Thyroid gland (tissue), 4 donors: ENCODE measurements at regions not wholly inside any gene's neighbourhood (a gene's known extent, or its start where the extent isn't known, plus 50 kb on each side); places are given as distances from the start of the nearest gene placed in this dataset.

ENCODE experiments used
- DNase-seq, 2 donors: peaks; one replicate each; pipeline ENCODE4 v3.0.0-alpha.2; 2019
- H3K27ac ChIP-seq, 3 donors: fragments of 200-600 bp; sonication (generic); 1 replicate in 2 of 3; 2 replicates in 1 of 3; pipeline ENCODE4 v1.5.1; 2016 to 2019; ENCODE audit warnings: mild to moderate bottlenecking in 1 of 3, moderate library complexity in 1 of 3
- H3K27me3 ChIP-seq: fragments of 200-600 bp; sonication (generic); one replicate; pipeline ENCODE4 v1.5.1; 2019
- H3K36me3 ChIP-seq, 2 donors: fragments of 200-600 bp; sonication (generic); one replicate each; pipeline ENCODE4 v1.5.1; 2016 to 2019
- H3K4me1 ChIP-seq, 2 donors: fragments of 200-600 bp; sonication (generic); one replicate each; pipeline ENCODE4 v1.5.1; 2017 to 2019
- H3K4me3 ChIP-seq, 3 donors: fragments of 200-600 bp; sonication (generic); replicated peaks in 1 of 3; 1 replicate in 2 of 3; 2 replicates in 1 of 3; pipeline ENCODE4 v1.5.1; 2016; ENCODE audit warnings: mild to moderate bottlenecking in 1 of 3
- H3K9me3 ChIP-seq: fragments of 200-600 bp; sonication (generic); one replicate; pipeline ENCODE4 v1.5.1; 2017
- CTCF ChIP-seq, 6 experiments: fragments of 200-600 bp in 3 of 6; fragments of 450-650 bp in 3 of 6; sonication (generic) in 3 of 6; IDR thresholded peaks; one replicate each; pipeline ENCODE4 v1.5.1; 2016 to 2019; ENCODE audit warnings: antibody characterized with exemption in 6 of 6, mild to moderate bottlenecking in 2 of 6, inconsistent platforms in 1 of 6, moderate library complexity in 1 of 6
- POLR2A ChIP-seq, 2 donors: fragments of 450-650 bp; IDR thresholded peaks; one replicate each; pipeline ENCODE4 v1.6.1; 2017; ENCODE audit warnings: antibody characterized with exemption in 2 of 2, mild to moderate bottlenecking in 2 of 2, moderate library complexity in 1 of 2
- WGBS, 2 donors: methylation state at CpG; one replicate each; pipeline ENCODE4 v1.1.5; 2017; 5-methylcytosine and 5-hydroxymethylcytosine counted together
- intact Hi-C: fragments of 100-400 bp; cut with DNase I; formaldehyde crosslinking; loops from one replicate; pipeline ENCODE4 v1.15.1; 2023

GRCh38 chr9:71479621-71480020 lies 288.7 kb downstream of the CEMIP2 start:
- intact Hi-C loops = no loop called here
- no peak for DNase-seq
- no peaks in the 10 kb centered on the region for H3K4me1 ChIP-seq
- no peak overlapping the region for H3K4me3 ChIP-seq
- H3K27ac ChIP-seq = no peak overlapping the region
- H3K36me3 ChIP-seq = no peaks in the 10 kb centered on the region
- WGBS, 2 donors = 83 to 87% methylated on average over 4 of the region's 4 CpGs
- no peaks in the 10 kb centered on the region for H3K27me3 ChIP-seq
- no peak for TF ChIP-seq CTCF (IDR thresholded peaks at IDR 0.05)
- no peak for TF ChIP-seq POLR2A (IDR thresholded peaks at IDR 0.05)
- no peaks in the 10 kb centered on the region for H3K9me3 ChIP-seq

- intact Hi-C loops = no loop called here
These were observed 295.9 kb downstream of the CEMIP2 start for GRCh38 chr9:71472400-71472799.

DNA sequence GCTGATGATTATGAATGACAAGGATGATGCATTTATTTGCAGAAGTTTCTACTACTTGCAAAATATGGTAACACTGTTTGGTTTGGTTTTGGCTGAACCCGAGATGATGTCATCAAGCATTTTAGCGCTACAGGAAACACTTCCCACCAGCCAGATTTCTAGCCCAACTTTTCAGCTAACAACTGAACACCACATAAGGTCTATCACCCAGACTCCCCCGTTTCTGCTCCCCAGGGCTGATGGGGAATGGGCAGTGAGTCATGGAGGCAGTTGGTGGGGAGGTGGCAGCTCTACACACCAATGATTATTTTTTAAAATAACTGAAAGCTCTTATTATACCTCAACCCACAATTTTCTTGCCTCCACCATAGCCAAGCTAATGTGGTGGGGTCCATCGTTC lies 302.9 kb downstream of the CEMIP2 start:
- intact Hi-C loops = no loop called here
- no peak overlapping the region for H3K4me3 ChIP-seq
- H3K9me3 ChIP-seq = no peaks in the 10 kb centered on the region
- H3K4me1 ChIP-seq = no peaks in the 10 kb centered on the region
- WGBS, 2 donors = 76 to 85% methylated on average over 4 of the region's 4 CpGs
- no peak for DNase-seq
- no peak for TF ChIP-seq CTCF (IDR thresholded peaks at IDR 0.05)
- no peak for TF ChIP-seq POLR2A (IDR thresholded peaks at IDR 0.05)
- H3K27ac ChIP-seq = no peak overlapping the region
- no peaks in the 10 kb centered on the region for H3K36me3 ChIP-seq
- no peaks in the 10 kb centered on the region for H3K27me3 ChIP-seq

More at GRCh38 chr9:71472400-71472799, 295.9 kb downstream of the CEMIP2 start:
- Histone ChIP-seq H3K27ac (no peak overlapping the region), H3K36me3 (no peaks in the 10 kb centered on the region), H3K4me1 (no peaks in the 10 kb centered on the region), H3K4me3 (no peak overlapping the region), H3K27me3 (no peaks in the 10 kb centered on the region), H3K9me3 (no peaks in the 10 kb centered on the region)
- WGBS, 2 donors = 27% methylated on average over 3 of the region's 3 CpGs
- TF ChIP-seq CTCF (IDR thresholded peaks at IDR 0.05) (no peak), POLR2A (IDR thresholded peaks at IDR 0.05) (no peak)
- DNase-seq = no peak

DNA sequence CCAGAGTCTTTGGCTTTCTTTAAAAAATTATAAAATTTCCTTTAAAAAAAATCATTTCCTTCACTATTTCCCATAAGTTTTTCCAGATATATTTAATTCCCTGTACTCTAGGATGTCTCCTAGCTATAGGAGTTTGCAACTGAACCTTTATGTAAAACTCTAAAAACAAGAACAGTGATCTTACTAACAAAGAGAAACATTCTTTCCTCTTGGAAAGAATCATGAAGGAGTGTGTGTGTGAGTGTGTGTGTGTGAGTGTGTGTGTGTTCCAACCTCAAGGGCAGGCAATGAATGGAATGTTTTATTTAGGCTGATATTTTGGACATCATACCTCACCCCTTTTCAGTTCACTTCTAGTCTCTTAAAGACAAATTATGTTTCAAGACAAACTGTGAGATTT lies 309.2 kb downstream of the CEMIP2 start:
- TF ChIP-seq POLR2A (IDR thresholded peaks at IDR 0.05) (no peak), CTCF (IDR thresholded peaks at IDR 0.05) (no peak)
- Histone ChIP-seq H3K36me3 (no peaks in the 10 kb centered on the region), H3K9me3 (no peaks in the 10 kb centered on the region), H3K27ac (no peak overlapping the region), H3K4me1 (no peaks in the 10 kb centered on the region), H3K4me3 (no peak overlapping the region), H3K27me3 (no peaks in the 10 kb centered on the region)
- intact Hi-C loops = no loop called here
- no peak for DNase-seq

DNA sequence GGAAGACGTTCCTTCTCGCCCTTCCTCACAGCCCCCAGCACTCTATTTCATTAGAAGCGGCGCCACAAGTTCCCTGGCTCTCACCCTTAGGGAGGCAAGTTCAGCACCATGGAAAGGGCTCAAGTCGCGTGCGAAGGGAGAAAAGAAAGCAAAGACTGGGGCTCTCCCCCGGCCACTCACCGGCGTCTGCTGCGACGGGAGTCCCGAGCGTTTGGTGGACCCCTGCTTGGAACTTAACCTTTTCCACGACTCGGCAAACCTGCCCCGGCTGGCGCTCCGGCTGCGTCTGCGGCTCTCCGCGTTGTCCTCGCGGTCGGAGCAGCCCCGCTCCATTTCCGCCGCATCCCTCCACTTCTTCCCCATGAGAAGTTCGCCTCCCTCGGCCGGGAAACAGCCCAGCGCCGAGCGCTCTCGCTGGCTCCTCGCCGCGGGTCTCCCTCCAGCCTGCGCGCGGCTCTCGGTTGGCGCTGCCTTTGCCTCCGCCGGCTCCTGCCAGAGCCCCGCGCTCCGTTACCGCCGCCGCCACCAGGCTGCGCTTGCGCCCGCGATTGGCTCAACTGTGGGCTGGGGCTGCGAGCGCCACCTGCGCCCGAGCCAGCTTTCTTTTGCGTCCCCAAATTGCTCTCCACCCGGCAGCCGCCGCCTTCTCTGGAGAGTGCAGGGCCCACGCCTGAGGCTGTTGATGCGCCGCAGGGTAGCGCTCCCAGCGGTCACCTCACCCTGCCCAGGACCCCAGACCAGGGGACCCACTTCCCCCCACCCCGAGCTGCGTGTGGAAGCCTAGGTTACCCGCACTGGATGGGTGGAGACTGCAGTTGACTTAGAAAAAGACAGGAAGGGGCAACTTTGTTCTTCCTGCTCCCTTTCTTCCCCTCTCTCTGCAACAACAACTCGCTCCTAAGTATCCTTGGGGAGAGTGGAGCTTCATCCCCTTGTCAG lies 321.6 kb downstream of the CEMIP2 start:
- intact Hi-C loops = no loop called here
- H3K4me1 ChIP-seq = peaks cover 4 to 8% of the 10 kb centered on the region in 2 donors
- H3K4me3 ChIP-seq = no peak overlapping the region
- no peaks in the 10 kb centered on the region for H3K27me3 ChIP-seq
- no peak overlapping the region for H3K27ac ChIP-seq
- H3K9me3 ChIP-seq = no peaks in the 10 kb centered on the region
- WGBS, 2 donors = 2 to 5% methylated on average over 43 to 53 of the region's 73 CpGs
- TF ChIP-seq POLR2A (IDR thresholded peaks at IDR 0.05) (no peak), CTCF (IDR thresholded peaks at IDR 0.05) (no peak)
- no peaks in the 10 kb centered on the region for H3K36me3 ChIP-seq
- DNase-seq = peak; percentile 35 to 63
